Osteoblast (primary cell): ENCODE measurements at regions not wholly inside any gene's neighbourhood (a gene's known extent, or its start where the extent isn't known, plus 50 kb on each side); places are given as distances from the start of the nearest gene placed in this dataset.

ENCODE experiments used
- DNase-seq: peaks from one replicate; pipeline ENCODE4 v3.0.0; 2011; ENCODE audit warnings: low spot score, mixed read lengths; ENCODE audit not compliant: insufficient read length; ENCODE audit errors: missing footprints
- H2AFZ ChIP-seq: 2 replicates; pipeline ENCODE4 v1.6.0; 2011; ENCODE audit warnings: mild to moderate bottlenecking, low read length
- H3K27ac ChIP-seq: 2 replicates; pipeline ENCODE4 v1.5.1; 2011; ENCODE audit warnings: mild to moderate bottlenecking, low read depth, low read length, moderate library complexity
- H3K27me3 ChIP-seq: 2 replicates; pipeline ENCODE4 v1.6.0; 2012; ENCODE audit warnings: mild to moderate bottlenecking, control low read depth, inconsistent platforms, low read length, moderate library complexity; ENCODE audit not compliant: insufficient read depth
- H3K36me3 ChIP-seq: 2 replicates; pipeline ENCODE4 v1.5.1; 2011; ENCODE audit warnings: mild to moderate bottlenecking, low read length, control low read depth, moderate library complexity; ENCODE audit not compliant: insufficient read depth
- H3K4me1 ChIP-seq: 2 replicates; pipeline ENCODE4 v1.5.1; 2011; ENCODE audit warnings: mild to moderate bottlenecking, low read length, control low read depth, moderate library complexity; ENCODE audit not compliant: insufficient read depth
- H3K4me2 ChIP-seq: 2 replicates; pipeline ENCODE4 v1.6.0; 2011; ENCODE audit warnings: mild to moderate bottlenecking, low read length; ENCODE audit not compliant: insufficient read depth
- H3K4me3 ChIP-seq: fragments of 200-600 bp; sonication (generic); 3 replicates; pipeline ENCODE4 v1.5.1; 2012; ENCODE audit warnings: mild to moderate bottlenecking, low read length, inconsistent platforms; ENCODE audit not compliant: insufficient read depth
- H3K79me2 ChIP-seq: 2 replicates; pipeline ENCODE4 v1.6.0; 2012; ENCODE audit warnings: mild to moderate bottlenecking, low read length, control low read depth, inconsistent platforms; ENCODE audit not compliant: insufficient read depth
- H3K9me3 ChIP-seq: 2 replicates; pipeline ENCODE4 v1.5.1; 2011; ENCODE audit warnings: low read depth, low read length, control low read depth
- H4K20me1 ChIP-seq: 2 replicates; pipeline ENCODE4 v1.6.0; 2012; ENCODE audit warnings: mild to moderate bottlenecking, low read length, control low read depth; ENCODE audit not compliant: insufficient read depth
- CTCF ChIP-seq: IDR thresholded peaks from 2 replicates; pipeline ENCODE4 v1.5.1; 2011; ENCODE audit warnings: mild to moderate bottlenecking, low read depth, low read length, moderate library complexity; ENCODE audit errors: extremely low read depth

GRCh38 chr10:9043466-9043865 lies 989.0 kb downstream of the GATA3 start:
- H3K9me3 ChIP-seq = no peaks in the 10 kb centered on the region
- H3K27ac ChIP-seq = no peak overlapping the region
- H2AFZ ChIP-seq = no peak overlapping the region
- H3K79me2 ChIP-seq = no peaks in the 10 kb centered on the region
- no peaks in the 10 kb centered on the region for H4K20me1 ChIP-seq
- no peak for TF ChIP-seq CTCF
- no peak for DNase-seq
- H3K27me3 ChIP-seq = no peaks in the 10 kb centered on the region
- H3K4me3 ChIP-seq = no peak overlapping the region
- H3K4me1 ChIP-seq = no peaks in the 10 kb centered on the region
- no peak overlapping the region for H3K4me2 ChIP-seq
- H3K36me3 ChIP-seq = no peaks in the 10 kb centered on the region

DNA sequence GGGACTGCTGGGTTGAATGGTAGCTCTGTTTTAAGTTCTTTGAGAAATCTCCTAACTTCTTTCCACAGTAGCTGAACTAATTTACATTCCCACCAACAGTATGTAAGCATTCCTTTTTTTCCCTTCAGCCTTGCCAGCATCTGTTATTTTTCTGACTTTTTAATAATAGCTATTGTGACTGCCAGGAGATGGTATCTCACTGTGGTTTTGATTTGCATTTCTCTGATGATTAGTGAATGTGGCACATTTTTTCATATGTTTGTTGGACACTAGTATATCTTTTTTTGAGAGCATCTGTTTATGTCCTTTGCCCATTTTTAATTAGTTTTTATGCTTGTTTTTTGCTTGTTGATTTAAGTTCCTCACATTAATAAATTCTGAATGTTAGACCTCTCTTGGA lies 990.8 kb downstream of the GATA3 start:
- Histone ChIP-seq H3K79me2 (no peaks in the 10 kb centered on the region), H3K9me3 (no peaks in the 10 kb centered on the region), H3K27ac (no peak overlapping the region), H3K27me3 (no peaks in the 10 kb centered on the region), H4K20me1 (no peaks in the 10 kb centered on the region), H3K4me3 (no peak overlapping the region), H2AFZ (no peak overlapping the region), H3K36me3 (no peaks in the 10 kb centered on the region), H3K4me1 (no peaks in the 10 kb centered on the region), H3K4me2 (no peak overlapping the region)
- no peak for DNase-seq
- TF ChIP-seq CTCF = no peak

GRCh38 chr10:9051328-9051974 lies 997.0 kb downstream of the GATA3 start:
- no peaks in the 10 kb centered on the region for H3K79me2 ChIP-seq
- H3K4me3 ChIP-seq = no peak overlapping the region
- H3K36me3 ChIP-seq = no peaks in the 10 kb centered on the region
- H3K4me2 ChIP-seq = no peak overlapping the region
- no peaks in the 10 kb centered on the region for H3K27me3 ChIP-seq
- no peaks in the 10 kb centered on the region for H3K9me3 ChIP-seq
- H3K27ac ChIP-seq = no peak overlapping the region
- DNase-seq = no peak
- TF ChIP-seq CTCF = no peak
- no peaks in the 10 kb centered on the region for H4K20me1 ChIP-seq
- no peaks in the 10 kb centered on the region for H3K4me1 ChIP-seq
- no peak overlapping the region for H2AFZ ChIP-seq

DNA sequence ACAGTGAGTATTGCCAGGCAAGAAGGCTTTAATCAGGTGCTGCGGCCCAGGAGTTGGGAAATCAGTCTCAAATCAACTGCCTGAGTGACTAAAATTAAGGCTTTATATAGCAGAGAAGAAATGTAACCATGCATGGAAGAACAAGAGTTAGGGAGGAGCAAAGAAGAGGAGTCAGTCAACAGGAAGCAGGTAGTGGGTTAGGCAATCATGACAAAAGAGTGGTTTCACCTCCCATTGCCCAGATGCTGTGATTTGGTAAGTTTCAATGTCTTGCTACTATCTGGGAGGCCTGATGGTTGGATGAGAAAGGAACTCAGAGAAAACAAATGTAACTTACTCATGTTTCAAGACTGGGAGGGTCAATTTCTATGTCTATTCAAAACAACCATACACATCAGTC lies 998.3 kb downstream of the GATA3 start:
- no peak for DNase-seq
- no peak overlapping the region for H3K27ac ChIP-seq

More for the DNA sequence above, 998.3 kb downstream of the GATA3 start:
- H3K9me3 ChIP-seq = no peaks in the 10 kb centered on the region
- no peak for TF ChIP-seq CTCF
- no peak overlapping the region for H3K4me2 ChIP-seq
- no peaks in the 10 kb centered on the region for H3K36me3 ChIP-seq
- H3K4me3 ChIP-seq = no peak overlapping the region
- H3K4me1 ChIP-seq = no peaks in the 10 kb centered on the region
- H3K27me3 ChIP-seq = no peaks in the 10 kb centered on the region
- no peaks in the 10 kb centered on the region for H3K79me2 ChIP-seq
- no peaks in the 10 kb centered on the region for H4K20me1 ChIP-seq
- no peak overlapping the region for H2AFZ ChIP-seq
